GM19023 (cell line): ENCODE measurements at regions not wholly inside any gene's neighbourhood (a gene's known extent, or its start where the extent isn't known, plus 50 kb on each side); places are given as distances from the start of the nearest gene placed in this dataset.

Experiments used
- ATAC-seq: cut with Tn5 transposase; IDR thresholded peaks from one replicate; pipeline ENCODE4 v1.9.1; 2021; ENCODE audit warnings: mild to moderate bottlenecking, moderate library complexity; ENCODE audit not compliant: unreplicated experiment

GRCh38 chr2:74063486-74063885, 78.8 kb downstream of the TET3 start:
- ATAC-seq = no peak

- ATAC-seq = no peak
Observed at GRCh38 chr2:74065456-74065855, 80.7 kb downstream of the TET3 start.

DNA sequence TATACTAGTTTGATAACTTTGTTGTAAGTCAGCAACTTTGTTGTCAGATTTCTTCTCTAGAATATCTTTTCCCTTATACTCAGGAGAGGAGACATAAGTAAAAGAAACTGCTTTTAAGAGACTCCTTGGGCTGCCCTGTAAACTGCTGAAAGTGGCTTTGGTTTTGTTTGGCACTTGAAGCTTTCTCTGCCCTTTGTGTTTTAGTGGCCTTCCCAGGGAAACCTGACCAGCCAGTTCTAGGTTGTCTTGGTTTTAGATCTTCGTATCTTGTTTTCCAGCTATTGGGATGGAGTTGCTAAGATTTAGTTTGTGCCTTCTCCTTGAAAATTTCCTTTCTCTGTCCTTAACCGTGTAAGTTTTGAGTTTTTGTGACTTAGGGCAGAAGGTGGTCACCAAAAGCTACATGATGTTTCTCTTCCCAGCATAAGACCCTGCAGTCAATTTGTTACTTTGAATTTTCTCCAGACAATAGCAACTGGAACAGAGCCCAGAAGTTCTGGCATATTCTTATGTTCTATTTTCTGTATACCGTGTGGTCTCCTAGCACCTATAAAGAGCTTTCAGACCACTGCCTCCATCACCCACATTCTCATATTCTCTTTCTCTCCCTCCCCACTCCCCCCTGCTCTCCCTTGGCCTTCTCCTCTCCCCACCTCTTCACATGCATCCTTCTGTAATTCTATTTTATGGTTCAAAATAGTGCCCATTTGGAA, 81.1 kb downstream of the BOLA3 start:
- ATAC-seq = no peak

DNA sequence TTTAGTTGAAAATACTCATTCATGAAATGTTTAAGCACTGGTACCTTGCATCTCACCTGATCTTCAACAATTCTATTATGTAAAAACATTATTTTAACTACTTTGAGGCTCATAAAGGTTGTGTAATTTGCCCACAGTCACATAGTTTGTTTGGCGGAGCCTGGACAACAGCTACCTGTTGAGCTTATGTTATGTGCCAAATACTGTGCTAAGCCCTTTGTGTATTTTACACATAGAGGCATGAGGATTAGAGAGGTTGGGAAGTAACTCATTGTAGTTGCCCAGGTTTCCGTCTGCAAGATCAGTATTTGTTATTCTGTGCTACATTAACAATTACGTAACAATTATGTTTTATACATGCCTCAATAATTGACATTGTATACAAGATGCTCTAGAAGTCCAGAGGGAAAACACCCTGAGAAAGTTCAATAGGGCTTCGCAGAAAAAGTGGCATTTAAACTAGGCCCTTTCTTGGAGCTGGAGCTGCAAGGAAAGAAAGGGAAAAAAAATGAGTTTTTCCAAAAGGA, 80.4 kb downstream of the BOLA3 start:
- ATAC-seq = no peak

- no peak for ATAC-seq
Observed at GRCh38 chr2:74070991-74071390, 76.7 kb downstream of the BOLA3 start.

GRCh38 chr2:74071426-74071825, 76.3 kb downstream of the BOLA3 start:
- no peak for ATAC-seq

DNA sequence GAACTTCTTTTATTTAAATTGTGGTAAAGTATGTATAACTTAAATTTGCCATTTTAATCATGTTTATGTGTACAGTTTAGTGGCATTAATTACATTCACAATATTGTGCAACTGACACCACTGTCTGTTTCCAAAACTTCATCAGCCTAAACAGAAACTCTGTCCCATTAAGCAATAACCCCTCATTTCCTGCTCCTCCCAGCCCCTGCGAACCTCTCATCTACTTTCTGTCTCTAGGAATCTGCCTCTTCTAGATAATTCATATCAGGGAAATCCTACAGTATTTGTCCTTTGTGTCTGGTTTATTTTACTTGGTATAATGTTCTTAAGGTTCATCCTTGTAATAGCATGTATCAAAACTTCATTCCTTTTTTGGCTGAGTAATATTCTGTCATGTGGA, 75.1 kb downstream of the BOLA3 start:
- ATAC-seq = no peak

- no peak for ATAC-seq
Observed at GRCh38 chr2:74074487-74074886, 73.2 kb downstream of the BOLA3 start.

DNA sequence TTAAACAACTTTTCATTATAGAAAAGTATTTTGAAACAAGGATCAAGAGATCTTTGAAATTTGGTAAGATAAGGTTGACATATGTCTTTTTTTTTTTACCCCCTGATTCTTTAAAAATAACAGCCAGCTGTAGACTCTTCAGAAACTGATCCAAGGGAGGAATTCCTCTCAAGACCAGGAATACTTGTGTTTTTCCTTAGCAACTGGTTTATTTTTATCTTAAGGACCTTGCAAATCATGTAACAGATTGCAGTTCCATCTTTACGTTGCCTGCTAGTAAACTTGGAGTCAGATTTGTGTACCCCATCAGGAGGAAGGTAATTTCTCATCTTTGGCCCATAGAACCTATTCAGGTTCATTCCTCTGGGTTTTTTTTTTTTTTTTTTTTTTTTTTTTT, 71.6 kb downstream of the BOLA3 start:
- no peak for ATAC-seq

DNA sequence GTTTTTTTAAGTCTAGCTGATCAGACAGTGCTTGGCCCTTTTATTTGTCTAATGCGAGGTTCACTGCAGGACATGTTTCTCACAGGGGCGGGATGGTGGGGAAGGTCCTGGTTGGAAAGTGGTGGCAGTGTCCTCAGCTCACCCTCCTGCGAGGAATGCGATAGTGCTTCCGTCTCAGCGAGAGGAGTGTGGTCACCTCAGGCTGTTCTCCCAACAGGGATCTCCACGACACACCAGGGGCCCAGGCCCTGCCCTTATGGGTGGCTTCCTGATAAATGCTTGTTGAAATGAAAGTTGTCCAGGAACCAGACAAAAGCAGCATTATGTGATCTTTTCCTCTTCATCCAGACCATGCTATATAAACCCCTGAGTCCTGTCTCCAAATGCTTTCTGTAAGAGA, 70.1 kb downstream of the BOLA3 start:
- ATAC-seq = no peak

- ATAC-seq = no peak
Observed at GRCh38 chr2:74078466-74078865, 69.2 kb downstream of the BOLA3 start.

- ATAC-seq = peak; percentile 70
Observed at GRCh38 chr2:74079522-74080341, 68.0 kb downstream of the BOLA3 start.

DNA sequence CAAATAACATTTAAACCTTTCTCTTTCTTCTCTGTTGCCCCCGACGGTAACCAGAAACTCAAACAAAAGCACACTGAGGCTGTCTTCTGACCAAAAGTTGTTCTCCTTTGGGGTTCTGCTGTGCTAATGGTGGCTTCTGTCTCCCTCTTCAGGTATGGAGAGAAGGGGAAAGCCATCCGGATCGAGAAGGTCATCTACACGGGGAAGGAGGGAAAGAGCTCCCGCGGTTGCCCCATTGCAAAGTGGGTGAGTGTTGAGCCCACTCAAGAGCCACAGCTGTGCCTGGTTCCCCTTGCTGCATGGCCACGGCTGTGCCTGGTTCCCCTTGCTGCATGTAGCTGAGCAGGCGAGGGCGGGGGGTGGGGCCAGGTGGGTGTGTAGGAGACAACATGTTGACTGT, 67.4 kb downstream of the BOLA3 start:
- peak; percentile 35 for ATAC-seq

- ATAC-seq = no peak
Observed at GRCh38 chr2:74081030-74081762, 66.5 kb downstream of the BOLA3 start.

DNA sequence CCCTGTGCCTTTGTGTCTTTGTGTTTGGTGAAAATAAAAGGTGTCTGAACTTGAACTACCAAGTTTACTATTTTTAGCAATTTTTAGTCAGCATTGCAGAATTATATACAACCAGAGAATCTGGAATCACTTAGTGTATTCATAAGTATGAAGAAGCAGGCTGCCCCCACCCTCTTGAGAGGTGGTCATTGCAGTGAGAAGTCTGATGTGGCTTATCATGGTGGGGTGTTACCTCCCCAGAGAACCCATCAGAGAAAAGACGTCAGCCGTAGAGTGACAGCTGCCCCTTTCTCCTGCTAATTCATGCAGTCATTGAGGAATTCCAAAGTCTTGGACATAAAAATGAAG, 66.0 kb downstream of the BOLA3 start:
- no peak for ATAC-seq

DNA sequence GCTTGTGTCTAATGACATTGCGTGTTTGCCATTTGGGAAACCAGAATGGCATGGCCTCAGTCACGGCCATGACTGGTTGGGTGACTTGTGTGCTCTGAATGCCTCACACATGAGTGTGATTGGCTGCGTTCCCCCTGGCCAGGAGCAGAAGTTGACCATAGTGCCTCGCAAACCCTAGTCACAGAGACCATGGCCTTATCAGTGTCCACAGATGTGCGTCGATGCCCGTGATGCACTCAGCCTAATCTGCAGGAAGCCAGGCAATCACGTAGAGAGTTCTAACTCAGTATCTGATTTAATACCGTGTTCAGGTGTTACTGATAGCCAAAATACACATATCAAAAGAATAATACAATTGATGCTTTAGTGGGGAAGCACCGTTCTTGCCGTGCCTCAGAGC, 64.0 kb downstream of the BOLA3 start:
- ATAC-seq = no peak
